Loucy (cell line): ENCODE measurements at regions not wholly inside any gene's neighbourhood (a gene's known extent, or its start where the extent isn't known, plus 50 kb on each side); places are given as distances from the start of the nearest gene placed in this dataset.

Experiments
- H2AFZ ChIP-seq: fragments of 200-600 bp; sonication (generic); 2 replicates; pipeline ENCODE4 v1.6.0; 2016; ENCODE audit warnings: antibody characterized with exemption, mild to moderate bottlenecking, low read length, moderate library complexity
- H3F3A ChIP-seq: fragments of 200-600 bp; 2 replicates; pipeline ENCODE4 v1.6.0; 2016; ENCODE audit warnings: antibody characterized with exemption, low read depth, mild to moderate bottlenecking
- H3K27me3 ChIP-seq: fragments of 200-600 bp; sonication (generic); 2 replicates; pipeline ENCODE4 v1.6.1; 2014; ENCODE audit warnings: low read length, mild to moderate bottlenecking; ENCODE audit not compliant: insufficient read depth, poor library complexity, severe bottlenecking
- H3K36me3 ChIP-seq: fragments of 200-600 bp; sonication (generic); 2 replicates; pipeline ENCODE4 v1.6.1; 2016; ENCODE audit warnings: low read length; ENCODE audit not compliant: insufficient read depth
- H3K4me1 ChIP-seq: fragments of 200-600 bp; sonication (generic); 2 replicates; pipeline ENCODE4 v1.5.1; 2014; ENCODE audit warnings: low read length, mild to moderate bottlenecking; ENCODE audit not compliant: insufficient read depth, poor library complexity, severe bottlenecking
- H3K4me2 ChIP-seq: fragments of 200-600 bp; sonication (generic); 2 replicates; pipeline ENCODE4 v1.6.0; 2014; ENCODE audit warnings: antibody characterized with exemption, low read length, low read depth, mild to moderate bottlenecking; ENCODE audit not compliant: poor library complexity, severe bottlenecking
- H3K4me3 ChIP-seq: fragments of 200-600 bp; sonication (generic); 2 replicates; pipeline ENCODE4 v1.5.1; 2014; ENCODE audit warnings: low read length, mild to moderate bottlenecking, mixed read lengths; ENCODE audit not compliant: poor library complexity, severe bottlenecking
- H3K79me2 ChIP-seq: fragments of 200-600 bp; sonication (generic); 2 replicates; pipeline ENCODE4 v1.6.1; 2014; ENCODE audit warnings: low read length; ENCODE audit not compliant: insufficient read depth
- H3K9ac ChIP-seq: fragments of 200-600 bp; sonication (generic); 2 replicates; pipeline ENCODE4 v1.6.0; 2014; ENCODE audit warnings: mild to moderate bottlenecking, low read depth, low read length, moderate library complexity; ENCODE audit not compliant: poor library complexity, severe bottlenecking
- H3K9me2 ChIP-seq: fragments of 200-600 bp; sonication (generic); replicated peaks from 2 replicates; pipeline ENCODE4 v1.6.1; 2016; ENCODE audit warnings: low read depth, low read length, mixed read lengths
- H3K9me3 ChIP-seq: fragments of 200-600 bp; sonication (generic); 2 replicates; pipeline ENCODE4 v1.6.1; 2014; ENCODE audit warnings: mild to moderate bottlenecking, antibody characterized with exemption, low read length, low read depth; ENCODE audit not compliant: insufficient read depth
- H4K20me1 ChIP-seq: fragments of 200-600 bp; sonication (generic); 2 replicates; pipeline ENCODE4 v1.6.0; 2014; ENCODE audit warnings: antibody characterized with exemption, low read length, mild to moderate bottlenecking; ENCODE audit not compliant: insufficient read depth, poor library complexity, severe bottlenecking
- CTCF ChIP-seq: fragments of 200-600 bp; sonication (generic); conservative IDR thresholded peaks from 2 replicates; pipeline ENCODE4 v1.5.1; 2014; ENCODE audit warnings: mild to moderate bottlenecking, antibody characterized with exemption, low read length
- EZH2phosphoT487 ChIP-seq: fragments of 200-600 bp; IDR thresholded peaks from 2 replicates; pipeline ENCODE4 v1.6.1; 2018; ENCODE audit warnings: antibody characterized with exemption, mild to moderate bottlenecking, moderate library complexity, borderline replicate concordance

DNA sequence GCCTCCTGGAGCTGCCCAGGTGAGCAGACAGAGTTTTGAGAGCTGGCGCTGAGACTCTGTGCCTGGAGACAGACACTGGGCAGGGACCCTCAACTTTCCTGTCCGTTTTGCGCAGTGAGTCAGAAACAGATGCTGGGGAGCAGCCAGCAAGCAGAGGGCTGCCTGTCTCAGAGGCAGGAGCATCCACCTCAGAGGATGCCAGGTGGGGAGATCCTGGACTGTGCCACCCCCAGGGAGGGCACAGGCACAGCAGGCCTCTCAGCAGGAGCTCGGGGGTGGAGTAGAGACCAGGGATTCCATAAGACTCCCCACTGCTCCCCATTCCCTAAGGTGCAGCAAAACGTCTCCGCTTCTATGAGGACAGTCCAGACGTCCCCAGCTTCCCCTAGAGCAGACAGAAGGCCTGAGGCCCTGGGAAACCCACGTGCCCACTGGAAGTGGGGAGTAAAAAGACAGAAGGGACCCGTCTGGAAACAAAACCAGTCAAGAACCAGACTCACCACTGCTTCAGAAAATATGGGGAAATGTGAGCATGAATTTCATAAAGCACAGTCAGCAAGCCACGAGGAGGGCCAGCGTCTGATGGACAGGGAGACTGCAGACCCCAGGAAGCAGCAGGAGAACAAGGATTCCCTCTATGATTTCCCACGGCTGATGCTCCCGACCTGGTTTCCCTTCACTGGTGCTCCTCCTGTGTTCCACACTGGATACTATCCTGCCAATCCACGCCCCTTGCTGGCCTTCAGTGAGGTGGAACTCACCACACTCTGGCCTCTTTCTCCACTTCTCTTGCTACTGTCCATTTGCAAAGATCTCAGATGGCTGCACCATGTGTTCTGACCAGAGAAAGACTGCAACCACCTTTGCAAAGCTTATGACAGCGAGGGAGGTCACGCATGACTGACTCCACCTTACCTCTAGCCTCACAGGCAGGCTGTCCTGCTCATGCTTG lies 151.3 kb upstream of the FAM20C start:
- no peaks in the 10 kb centered on the region for H3K27me3 ChIP-seq
- H3K4me3 ChIP-seq = no peak overlapping the region
- H3K4me1 ChIP-seq = no peaks in the 10 kb centered on the region
- no peaks in the 10 kb centered on the region for H3K36me3 ChIP-seq
- H3K4me2 ChIP-seq = no peak overlapping the region
- no peak overlapping the region for H3K9ac ChIP-seq
- no peaks in the 10 kb centered on the region for H3F3A ChIP-seq
- H3K9me2 ChIP-seq = no peaks in the 10 kb centered on the region
- no peaks in the 10 kb centered on the region for H3K79me2 ChIP-seq
- peaks cover 5% of the 10 kb centered on the region; the same call in 1 of the 2 replicates for H3K9me3 ChIP-seq
- no peak overlapping the region for H2AFZ ChIP-seq
- TF ChIP-seq EZH2phosphoT487 (no peak), CTCF (no peak)
- H4K20me1 ChIP-seq = no peaks in the 10 kb centered on the region

GRCh38 chr7:41917-42565 lies 150.3 kb upstream of the FAM20C start:
- Histone ChIP-seq H3K27me3 (no peaks in the 10 kb centered on the region), H4K20me1 (no peaks in the 10 kb centered on the region), H3K9me2 (no peaks in the 10 kb centered on the region), H3K4me1 (no peaks in the 10 kb centered on the region), H2AFZ (no peak overlapping the region), H3K9ac (no peak overlapping the region), H3K4me2 (no peak overlapping the region), H3K36me3 (no peaks in the 10 kb centered on the region), H3K79me2 (no peaks in the 10 kb centered on the region), H3K4me3 (no peak overlapping the region), H3F3A (no peaks in the 10 kb centered on the region), H3K9me3 (peaks cover 8% of the 10 kb centered on the region; the same call in 1 of the 2 replicates)
- TF ChIP-seq EZH2phosphoT487 (no peak), CTCF (no peak)

DNA sequence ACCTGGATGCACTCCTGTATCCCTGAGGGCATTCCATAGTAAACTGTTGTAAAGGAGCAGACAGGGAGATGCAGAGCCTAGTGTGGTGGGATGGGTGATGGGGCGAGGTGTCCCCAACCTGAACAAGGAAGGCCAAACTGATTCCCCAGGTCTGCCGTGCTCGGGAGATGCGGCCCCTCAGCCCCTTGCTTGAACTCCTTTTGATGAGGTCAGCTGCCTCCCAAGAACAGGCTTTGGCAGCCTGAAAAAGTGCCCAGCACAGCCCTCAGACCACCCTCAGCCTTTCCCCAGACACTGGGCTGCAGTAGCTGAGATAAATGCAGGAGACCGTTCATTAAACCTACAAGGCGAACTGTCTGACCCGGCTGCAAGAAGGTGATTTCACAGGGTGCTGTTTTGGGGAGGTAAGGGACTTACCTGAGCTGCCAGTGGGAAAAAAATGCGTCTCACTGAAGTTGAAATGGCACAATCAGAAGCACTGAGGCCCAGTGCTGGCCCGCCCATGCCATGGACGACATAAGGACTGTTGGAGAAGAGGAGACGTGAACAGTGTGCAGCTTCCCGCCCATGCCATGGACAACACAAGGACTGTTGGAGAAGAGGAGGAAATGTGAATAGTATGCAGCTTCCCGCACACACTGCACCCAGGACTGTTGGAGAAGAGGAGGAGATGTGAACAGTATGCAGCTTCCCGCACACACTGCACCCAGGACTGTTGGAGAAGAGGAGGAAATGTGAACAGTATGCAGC lies 148.4 kb upstream of the FAM20C start:
- Histone ChIP-seq H3K36me3 (no peaks in the 10 kb centered on the region), H3F3A (no peaks in the 10 kb centered on the region), H2AFZ (no peak overlapping the region), H3K4me1 (no peaks in the 10 kb centered on the region), H3K9ac (no peak overlapping the region), H3K9me2 (no peaks in the 10 kb centered on the region), H3K9me3 (peaks cover 8% of the 10 kb centered on the region; the same call in 1 of the 2 replicates), H3K4me2 (no peak overlapping the region), H3K27me3 (no peaks in the 10 kb centered on the region), H4K20me1 (no peaks in the 10 kb centered on the region), H3K79me2 (no peaks in the 10 kb centered on the region), H3K4me3 (no peak overlapping the region)
- TF ChIP-seq EZH2phosphoT487 (no peak), CTCF (no peak)
